ENCODE measurements at regions not wholly inside any gene's neighbourhood (a gene's known extent, or its start where the extent isn't known, plus 50 kb on each side); places are given as distances from the start of the nearest gene placed in this dataset.
A peak's percentile ranks its signal among the peaks of the same experiment; 100 is the strongest.

DNA sequence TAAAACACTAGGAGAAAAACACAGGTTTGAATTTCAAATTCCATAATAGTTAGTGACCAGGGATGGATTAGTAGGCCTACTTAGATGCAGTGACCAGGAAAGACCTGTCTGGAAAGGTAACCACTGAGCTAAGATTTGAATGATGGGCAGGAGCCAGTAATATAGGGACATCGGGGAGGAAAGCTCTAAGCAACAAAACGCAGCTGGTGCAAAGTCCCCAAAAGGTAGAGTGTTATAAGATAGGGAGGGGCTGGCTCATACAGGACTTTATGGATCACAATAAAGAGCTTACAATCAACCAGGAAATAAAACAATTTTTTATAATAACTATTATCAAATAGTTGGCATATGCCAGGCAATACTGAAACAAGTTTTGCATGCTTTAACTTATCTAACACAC is 849.4 kb downstream of the LRRTM4 start:
- TF ChIP-seq TOX (CRISPR knock-in tag; IDR thresholded peaks at IDR 0.05; ENCODE audit: borderline replicate concordance), result no peak
- TF ChIP-seq TCF4 (CRISPR knock-in tag; IDR thresholded peaks at IDR 0.05; ENCODE audit: borderline replicate concordance), result no peak
- no peak for TF ChIP-seq ISL1 (CRISPR knock-in tag; IDR thresholded peaks at IDR 0.05)
- no peak for TF ChIP-seq CSDC2 (CRISPR knock-in tag; IDR thresholded peaks at IDR 0.05)
- TF ChIP-seq ZC3H10 (CRISPR knock-in tag; IDR thresholded peaks at IDR 0.05), result no peak
- TF ChIP-seq OSR1 (CRISPR knock-in tag; IDR thresholded peaks at IDR 0.05), result no peak
- no peak for ATAC-seq

- TF ChIP-seq ZNF70 (CRISPR knock-in tag; IDR thresholded peaks at IDR 0.05) (no peak), ZFP3 (CRISPR knock-in tag; IDR thresholded peaks at IDR 0.05) (no peak), RARB (CRISPR knock-in tag; IDR thresholded peaks at IDR 0.05) (no peak), BACH2 (CRISPR knock-in tag; IDR thresholded peaks at IDR 0.05; ENCODE audit: borderline replicate concordance) (no peak), TCF4 (CRISPR knock-in tag; IDR thresholded peaks at IDR 0.05; ENCODE audit: borderline replicate concordance) (no peak), ZC3H10 (CRISPR knock-in tag; IDR thresholded peaks at IDR 0.05) (no peak), TOX (CRISPR knock-in tag; IDR thresholded peaks at IDR 0.05; ENCODE audit: borderline replicate concordance) (no peak), ISL1 (CRISPR knock-in tag; IDR thresholded peaks at IDR 0.05) (no peak), ZNF8 (CRISPR knock-in tag; IDR thresholded peaks at IDR 0.05) (no peak), ARNTL (CRISPR knock-in tag; IDR thresholded peaks at IDR 0.05; ENCODE audit: borderline replicate concordance, low read depth) (no peak), ESRRG (CRISPR knock-in tag; IDR thresholded peaks at IDR 0.05) (no peak), GLIS3 (CRISPR knock-in tag; IDR thresholded peaks at IDR 0.05) (no peak), PPARA (CRISPR knock-in tag; IDR thresholded peaks at IDR 0.05; ENCODE audit: borderline replicate concordance) (no peak), POU6F1 (CRISPR knock-in tag; IDR thresholded peaks at IDR 0.05; ENCODE audit: borderline replicate concordance, low read depth) (no peak), CSDC2 (CRISPR knock-in tag; IDR thresholded peaks at IDR 0.05) (no peak), SNAI2 (CRISPR knock-in tag; IDR thresholded peaks at IDR 0.05) (no peak)
- TF ChIP-seq, protein P1, sequence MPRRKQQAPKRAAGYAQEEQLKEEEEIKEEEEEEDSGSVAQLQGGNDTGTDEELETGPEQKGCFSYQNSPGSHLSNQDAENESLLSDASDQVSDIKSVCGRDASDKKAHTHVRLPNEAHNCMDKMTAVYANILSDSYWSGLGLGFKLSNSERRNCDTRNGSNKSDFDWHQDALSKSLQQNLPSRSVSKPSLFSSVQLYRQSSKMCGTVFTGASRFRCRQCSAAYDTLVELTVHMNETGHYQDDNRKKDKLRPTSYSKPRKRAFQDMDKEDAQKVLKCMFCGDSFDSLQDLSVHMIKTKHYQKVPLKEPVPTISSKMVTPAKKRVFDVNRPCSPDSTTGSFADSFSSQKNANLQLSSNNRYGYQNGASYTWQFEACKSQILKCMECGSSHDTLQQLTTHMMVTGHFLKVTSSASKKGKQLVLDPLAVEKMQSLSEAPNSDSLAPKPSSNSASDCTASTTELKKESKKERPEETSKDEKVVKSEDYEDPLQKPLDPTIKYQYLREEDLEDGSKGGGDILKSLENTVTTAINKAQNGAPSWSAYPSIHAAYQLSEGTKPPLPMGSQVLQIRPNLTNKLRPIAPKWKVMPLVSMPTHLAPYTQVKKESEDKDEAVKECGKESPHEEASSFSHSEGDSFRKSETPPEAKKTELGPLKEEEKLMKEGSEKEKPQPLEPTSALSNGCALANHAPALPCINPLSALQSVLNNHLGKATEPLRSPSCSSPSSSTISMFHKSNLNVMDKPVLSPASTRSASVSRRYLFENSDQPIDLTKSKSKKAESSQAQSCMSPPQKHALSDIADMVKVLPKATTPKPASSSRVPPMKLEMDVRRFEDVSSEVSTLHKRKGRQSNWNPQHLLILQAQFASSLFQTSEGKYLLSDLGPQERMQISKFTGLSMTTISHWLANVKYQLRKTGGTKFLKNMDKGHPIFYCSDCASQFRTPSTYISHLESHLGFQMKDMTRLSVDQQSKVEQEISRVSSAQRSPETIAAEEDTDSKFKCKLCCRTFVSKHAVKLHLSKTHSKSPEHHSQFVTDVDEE (CRISPR knock-in tag; IDR thresholded peaks at IDR 0.05), result no peak
- TF ChIP-seq, protein P2, sequence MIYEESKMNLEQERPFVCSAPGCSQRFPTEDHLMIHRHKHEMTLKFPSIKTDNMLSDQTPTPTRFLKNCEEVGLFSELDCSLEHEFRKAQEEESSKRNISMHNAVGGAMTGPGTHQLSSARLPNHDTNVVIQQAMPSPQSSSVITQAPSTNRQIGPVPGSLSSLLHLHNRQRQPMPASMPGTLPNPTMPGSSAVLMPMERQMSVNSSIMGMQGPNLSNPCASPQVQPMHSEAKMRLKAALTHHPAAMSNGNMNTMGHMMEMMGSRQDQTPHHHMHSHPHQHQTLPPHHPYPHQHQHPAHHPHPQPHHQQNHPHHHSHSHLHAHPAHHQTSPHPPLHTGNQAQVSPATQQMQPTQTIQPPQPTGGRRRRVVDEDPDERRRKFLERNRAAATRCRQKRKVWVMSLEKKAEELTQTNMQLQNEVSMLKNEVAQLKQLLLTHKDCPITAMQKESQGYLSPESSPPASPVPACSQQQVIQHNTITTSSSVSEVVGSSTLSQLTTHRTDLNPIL (CRISPR knock-in tag; IDR thresholded peaks at IDR 0.05; ENCODE audit: low read depth), result no peak
- no peak for ATAC-seq
Measured at GRCh38 chr2:76669966-76670465, 852.2 kb downstream of the LRRTM4 start.

DNA sequence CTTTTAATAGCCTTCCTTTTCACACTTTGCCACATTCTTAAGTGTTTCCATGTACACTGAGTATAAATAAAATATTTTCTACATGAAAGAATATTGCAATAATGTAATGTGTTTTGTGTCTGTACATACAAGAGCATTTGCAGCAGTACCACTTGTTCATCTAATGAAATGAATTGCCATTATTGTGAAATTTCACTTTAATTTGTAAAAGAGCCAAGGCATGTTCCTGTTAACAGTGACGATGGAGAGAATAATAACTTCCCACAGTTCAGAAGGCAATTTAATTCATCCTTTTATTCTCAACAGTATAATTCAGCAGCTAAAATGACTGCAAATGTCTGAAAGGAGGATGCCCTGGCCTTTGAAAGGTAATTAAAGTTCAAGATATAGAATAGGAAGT is 853.9 kb downstream of the LRRTM4 start:
- ATAC-seq, result no peak

GRCh38 chr2:76667821-76668271 is 854.3 kb downstream of the LRRTM4 start:
- peak; percentile 56; the same call in 2 of the 3 replicates for ATAC-seq
- peak; percentile 27; the same call in 1 of the 2 replicates for TF ChIP-seq ZNF70 (CRISPR knock-in tag; IDR thresholded peaks at IDR 0.05)
- TF ChIP-seq TCF4 (CRISPR knock-in tag; IDR thresholded peaks at IDR 0.05; ENCODE audit: borderline replicate concordance), result peak; percentile 90
- TF ChIP-seq GLIS3 (CRISPR knock-in tag; IDR thresholded peaks at IDR 0.05), result no peak
- peak; percentile 37 for TF ChIP-seq ISL1 (CRISPR knock-in tag; IDR thresholded peaks at IDR 0.05)
- no peak for TF ChIP-seq ZFP30 (CRISPR knock-in tag; IDR thresholded peaks at IDR 0.05)
- TF ChIP-seq, protein P1 (CRISPR knock-in tag; IDR thresholded peaks at IDR 0.05), result peak; percentile 95

More for the DNA sequence above, 853.9 kb downstream of the LRRTM4 start:
- TF ChIP-seq PPARA (CRISPR knock-in tag; IDR thresholded peaks at IDR 0.05; ENCODE audit: borderline replicate concordance), result no peak
- TF ChIP-seq ZC3H10 (CRISPR knock-in tag; IDR thresholded peaks at IDR 0.05), result no peak
- TF ChIP-seq TOX (CRISPR knock-in tag; IDR thresholded peaks at IDR 0.05; ENCODE audit: borderline replicate concordance), result no peak
- no peak for TF ChIP-seq GLIS3 (CRISPR knock-in tag; IDR thresholded peaks at IDR 0.05)
- TF ChIP-seq RARB (CRISPR knock-in tag; IDR thresholded peaks at IDR 0.05), result no peak

Measured in SK-N-SH treated with all-trans-retinoic acid at 6 μM for 48 hours (cell line).